Skeletal muscle tissue (tissue), 3 donors: ENCODE measurements at regions not wholly inside any gene's neighbourhood (a gene's known extent, or its start where the extent isn't known, plus 50 kb on each side); places are given as distances from the start of the nearest gene placed in this dataset.

Source experiments
- H3K27ac ChIP-seq: one replicate; pipeline ENCODE4 v1.7.0; 2013; ENCODE audit warnings: mild to moderate bottlenecking, low read depth, low read length, inconsistent platforms
- H3K27me3 ChIP-seq, 3 donors: one replicate each; pipeline ENCODE4 v1.7.0; 2013; ENCODE audit warnings: low read length in 3 of 3; ENCODE audit not compliant: control insufficient read depth in 3 of 3, insufficient read depth in 3 of 3
- H3K36me3 ChIP-seq, 3 donors: one replicate each; pipeline ENCODE4 v1.7.0; 2013; ENCODE audit warnings: low read length in 3 of 3; ENCODE audit not compliant: control insufficient read depth in 3 of 3, insufficient read depth in 3 of 3
- H3K4me1 ChIP-seq, 3 donors: one replicate each; pipeline ENCODE4 v1.7.0; 2013; ENCODE audit warnings: low read length in 3 of 3, mild to moderate bottlenecking in 3 of 3; ENCODE audit not compliant: control insufficient read depth in 3 of 3, insufficient read depth in 3 of 3
- H3K4me3 ChIP-seq, 3 donors: one replicate each; pipeline ENCODE4 v1.7.0; 2013; ENCODE audit warnings: low read length in 3 of 3
- H3K9ac ChIP-seq, 3 donors: one replicate each; pipeline ENCODE4 v1.7.0; 2013; ENCODE audit warnings: low read length in 3 of 3, mild to moderate bottlenecking in 3 of 3, moderate library complexity in 2 of 3, low read depth in 1 of 3
- H3K9me3 ChIP-seq, 3 donors: one replicate each; pipeline ENCODE4 v1.7.0; 2013; ENCODE audit warnings: low read length in 3 of 3; ENCODE audit not compliant: control insufficient read depth in 3 of 3
- donor health status: Osteomylitis.

- peaks cover 0 to 3% (median 0%) of the 10 kb centered on the region in 3 donors for H3K27me3 ChIP-seq
- H3K4me1 ChIP-seq = no peaks in the 10 kb centered on the region
- no peak overlapping the region for H3K9ac ChIP-seq
- no peak overlapping the region for H3K27ac ChIP-seq
- no peak overlapping the region for H3K4me3 ChIP-seq
- H3K9me3 ChIP-seq = peaks cover 0 to under 1% (median 0%) of the 10 kb centered on the region in 3 donors
- H3K36me3 ChIP-seq = no peaks in the 10 kb centered on the region
Observed at GRCh38 chr7:98458090-98458875, 57.4 kb upstream of the BAIAP2L1 start.

GRCh38 chr7:98456866-98457265, 56.0 kb upstream of the BAIAP2L1 start:
- H3K4me1 ChIP-seq = no peaks in the 10 kb centered on the region
- peaks cover 0 to 3% (median 0%) of the 10 kb centered on the region in 3 donors for H3K27me3 ChIP-seq
- peaks cover 0 to 2% (median 0%) of the 10 kb centered on the region in 3 donors for H3K9me3 ChIP-seq
- H3K36me3 ChIP-seq = no peaks in the 10 kb centered on the region
- H3K27ac ChIP-seq = no peak overlapping the region
- H3K9ac ChIP-seq = no peak overlapping the region
- H3K4me3 ChIP-seq = no peak overlapping the region

GRCh38 chr7:98452791-98453190, 51.9 kb upstream of the BAIAP2L1 start:
- H3K27ac ChIP-seq = no peak overlapping the region
- H3K27me3 ChIP-seq = no peaks in the 10 kb centered on the region
- no peak overlapping the region for H3K4me3 ChIP-seq
- H3K9ac ChIP-seq = no peak overlapping the region
- no peaks in the 10 kb centered on the region for H3K4me1 ChIP-seq
- H3K36me3 ChIP-seq = no peaks in the 10 kb centered on the region
- H3K9me3 ChIP-seq = peaks cover 0 to 2% (median 0%) of the 10 kb centered on the region in 3 donors
